ENCODE measurements at regions not wholly inside any gene's neighbourhood (a gene's known extent, or its start where the extent isn't known, plus 50 kb on each side); places are given as distances from the start of the nearest gene placed in this dataset.

GRCh38 chr2:239857591-239857990 is 167.6 kb downstream of the NDUFA10 start:
- 83 to 100% (median 88%) methylated on average over 1 of the region's 1 CpG for WGBS, 5 donors
- TF ChIP-seq POLR2AphosphoS5 (IDR thresholded peaks at IDR 0.05) (no peak), CTCF (IDR thresholded peaks at IDR 0.05) (no peak), EP300 (IDR thresholded peaks at IDR 0.05) (no peak), POLR2A (IDR thresholded peaks at IDR 0.05) (no peak)
- intact Hi-C loops (cut with DNase I; ENCODE audit: low total_unique reads): no loop called here
- H3K4me3 ChIP-seq: no peak overlapping the region
- no peaks in the 10 kb centered on the region for H3K9me3 ChIP-seq
- no peaks in the 10 kb centered on the region for H3K36me3 ChIP-seq
- peaks cover 0 to 26% (median 5%) of the 10 kb centered on the region in 3 donors for H3K27me3 ChIP-seq
- H3K27ac ChIP-seq: no peak overlapping the region
- H3K4me1 ChIP-seq: no peaks in the 10 kb centered on the region
- no peak for DNase-seq

- intact Hi-C loops (cut with DNase I; ENCODE audit: low total_unique reads): no loop called here
- TF ChIP-seq CTCF (IDR thresholded peaks at IDR 0.05) (no peak), POLR2AphosphoS5 (IDR thresholded peaks at IDR 0.05) (no peak), POLR2A (IDR thresholded peaks at IDR 0.05) (no peak), EP300 (IDR thresholded peaks at IDR 0.05) (no peak)
- Histone ChIP-seq H3K27ac (no peak overlapping the region), H3K27me3 (peaks cover 0 to 26% (median 5%) of the 10 kb centered on the region in 3 donors), H3K9me3 (peaks cover 0 to 3% (median 1%) of the 10 kb centered on the region in 4 donors), H3K4me3 (no peak overlapping the region), H3K36me3 (no peaks in the 10 kb centered on the region), H3K4me1 (no peaks in the 10 kb centered on the region)
- 85 to 96% (median 91%) methylated on average over 8 of the region's 8 CpGs for WGBS, 5 donors
- DNase-seq: no peak
Measured at GRCh38 chr2:239856620-239857285, 168.4 kb downstream of the NDUFA10 start.

- no peaks in the 10 kb centered on the region for H3K4me1 ChIP-seq
- no peaks in the 10 kb centered on the region for H3K36me3 ChIP-seq
- H3K27me3 ChIP-seq: peaks cover 0 to 26% (median 5%) of the 10 kb centered on the region in 3 donors
- H3K9me3 ChIP-seq: peaks cover 0 to 11% (median 7%) of the 10 kb centered on the region in 4 donors
- no peak overlapping the region for H3K27ac ChIP-seq
- 75 to 83% (median 80%) methylated on average over 10 of the region's 10 CpGs for WGBS, 5 donors
- no peak overlapping the region for H3K4me3 ChIP-seq
- no peak for TF ChIP-seq CTCF (IDR thresholded peaks at IDR 0.05)
- TF ChIP-seq POLR2A (IDR thresholded peaks at IDR 0.05): no peak
- TF ChIP-seq POLR2AphosphoS5 (IDR thresholded peaks at IDR 0.05): no peak
- TF ChIP-seq EP300 (IDR thresholded peaks at IDR 0.05): no peak
- intact Hi-C loops (cut with DNase I; ENCODE audit: low total_unique reads): no loop called here
- no peak for DNase-seq
Measured at GRCh38 chr2:239855863-239856587, 169.1 kb downstream of the NDUFA10 start.

- peaks cover 0 to 26% (median 5%) of the 10 kb centered on the region in 3 donors for H3K27me3 ChIP-seq
- peaks cover 0 to 23% (median 17%) of the 10 kb centered on the region in 4 donors for H3K9me3 ChIP-seq
- no peak for DNase-seq
- H3K36me3 ChIP-seq: no peaks in the 10 kb centered on the region
- WGBS, 5 donors: 88 to 93% (median 92%) methylated on average over 5 of the region's 5 CpGs
- H3K27ac ChIP-seq: no peak overlapping the region
- H3K4me3 ChIP-seq: no peak overlapping the region
- intact Hi-C loops (cut with DNase I; ENCODE audit: low total_unique reads): no loop called here
- no peak for TF ChIP-seq CTCF (IDR thresholded peaks at IDR 0.05)
- no peak for TF ChIP-seq EP300 (IDR thresholded peaks at IDR 0.05)
- no peak for TF ChIP-seq POLR2AphosphoS5 (IDR thresholded peaks at IDR 0.05)
- TF ChIP-seq POLR2A (IDR thresholded peaks at IDR 0.05): no peak
- H3K4me1 ChIP-seq: no peaks in the 10 kb centered on the region
Measured at GRCh38 chr2:239854596-239854995, 170.5 kb downstream of the NDUFA10 start.

Data from stomach (tissue), 8 donors.